Activated CD4-positive, alpha-beta memory T cell treated with anti-CD3 and anti-CD28 coated beads, Interleukin-2, amount 10 ng/mL, durations not matched to agents 7 days and 5 days (primary cell): ENCODE measurements at regions not wholly inside any gene's neighbourhood (a gene's known extent, or its start where the extent isn't known, plus 50 kb on each side); places are given as distances from the start of the nearest gene placed in this dataset.
"Not testable (repeated sequence)": the region's sequence is repeated elsewhere in the genome, so short reads cannot be mapped to it uniquely, and the experiment has no call there.

ENCODE experiments used
- CTCF ChIA-PET: fragments of 350-600 bp; sonication (Branson Sonifier 250); formaldehyde crosslinking; loops from one replicate; lab custom pipeline; 2021; ENCODE audit warnings: antibody characterized with exemption, inconsistent platforms; lab: Charles Lee
- POLR2A ChIA-PET: fragments of 350-600 bp; sonication (Branson Sonifier 250); formaldehyde crosslinking; loops from one replicate; lab custom pipeline; 2021; ENCODE audit warnings: antibody characterized with exemption; lab: Charles Lee
- DNase-seq: peaks from one replicate; pipeline ENCODE4 v3.0.0-alpha.2; 2020
- H3K27ac Mint-ChIP-seq: one replicate; pipeline ENCODE4 v1.8.0; 2021; ENCODE audit warnings: mild to moderate bottlenecking, mixed read lengths
- H3K27me3 Mint-ChIP-seq: one replicate; pipeline ENCODE4 v1.8.0; 2021; ENCODE audit warnings: mixed read lengths
- H3K36me3 Mint-ChIP-seq: one replicate; pipeline ENCODE4 v1.8.0; 2021; ENCODE audit warnings: low read depth, mixed read lengths
- H3K4me1 Mint-ChIP-seq: one replicate; pipeline ENCODE4 v1.8.0; 2021; ENCODE audit warnings: mixed read lengths
- H3K4me3 Mint-ChIP-seq: one replicate; pipeline ENCODE4 v1.8.0; 2021; ENCODE audit warnings: mild to moderate bottlenecking, mixed read lengths
- H3K9me3 Mint-ChIP-seq: one replicate; pipeline ENCODE4 v1.8.0; 2021; ENCODE audit warnings: mixed read lengths

- no peak for DNase-seq
- Mint-ChIP-seq H3K4me1 (no peaks in the 10 kb centered on the region), H3K27me3 (no peaks in the 10 kb centered on the region), H3K9me3 (peaks cover 2% of the 10 kb centered on the region), H3K27ac (no peak overlapping the region), H3K4me3 (no peak overlapping the region), H3K36me3 (no peaks in the 10 kb centered on the region)
- POLR2A ChIA-PET = no interaction called here
- CTCF ChIA-PET = no interaction called here
Observed at GRCh38 chr20:54844346-54844745, 369.0 kb downstream of the DOK5 start.

GRCh38 chr20:54843865-54844264 lies 368.5 kb downstream of the DOK5 start:
- ChIA-PET CTCF (no interaction called here), POLR2A (no interaction called here)
- H3K9me3 Mint-ChIP-seq = peaks cover 2% of the 10 kb centered on the region
- no peaks in the 10 kb centered on the region for H3K27me3 Mint-ChIP-seq
- no peaks in the 10 kb centered on the region for H3K36me3 Mint-ChIP-seq
- no peak overlapping the region for H3K4me3 Mint-ChIP-seq
- no peaks in the 10 kb centered on the region for H3K4me1 Mint-ChIP-seq
- DNase-seq = no peak
- H3K27ac Mint-ChIP-seq = no peak overlapping the region

DNA sequence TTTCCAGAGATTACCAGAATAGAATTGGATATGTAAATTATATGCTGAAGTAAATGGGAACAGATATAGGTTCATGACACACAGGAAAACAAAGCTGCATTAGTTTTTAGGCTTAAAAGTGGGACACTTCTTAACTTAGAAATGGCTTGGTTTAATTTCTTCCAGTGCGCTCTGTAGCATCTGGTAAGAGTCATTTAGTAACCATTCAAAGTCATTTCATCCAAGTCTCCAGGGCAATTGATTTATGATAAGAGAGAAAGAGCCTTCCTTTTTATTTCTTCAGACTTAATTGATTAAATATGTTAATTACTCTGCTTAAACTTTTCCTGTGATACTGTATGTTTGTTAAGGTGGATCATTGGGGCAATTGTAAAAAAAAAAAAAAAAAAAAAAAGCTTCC lies 368.0 kb downstream of the DOK5 start:
- Mint-ChIP-seq H3K36me3 (no peaks in the 10 kb centered on the region), H3K9me3 (peaks cover 2% of the 10 kb centered on the region), H3K27me3 (no peaks in the 10 kb centered on the region), H3K27ac (no peak overlapping the region), H3K4me1 (no peaks in the 10 kb centered on the region), H3K4me3 (no peak overlapping the region)
- ChIA-PET CTCF (no interaction called here), POLR2A (no interaction called here)
- no peak for DNase-seq

GRCh38 chr20:54839224-54839623 lies 363.8 kb downstream of the DOK5 start:
- ChIA-PET POLR2A (no interaction called here), CTCF (no interaction called here)
- Mint-ChIP-seq H3K9me3 (no peaks in the 10 kb centered on the region), H3K4me1 (no peaks in the 10 kb centered on the region), H3K27me3 (no peaks in the 10 kb centered on the region), H3K36me3 (no peaks in the 10 kb centered on the region), H3K4me3 (no peak overlapping the region), H3K27ac (no peak overlapping the region)
- no peak for DNase-seq

GRCh38 chr20:54837226-54837625 lies 361.8 kb downstream of the DOK5 start:
- Mint-ChIP-seq H3K27me3 (no peaks in the 10 kb centered on the region), H3K27ac (no peak overlapping the region), H3K4me3 (no peak overlapping the region), H3K36me3 (no peaks in the 10 kb centered on the region), H3K9me3 (no peaks in the 10 kb centered on the region), H3K4me1 (no peaks in the 10 kb centered on the region)
- CTCF ChIA-PET = no interaction called here
- DNase-seq = no peak
- POLR2A ChIA-PET = no interaction called here

- Mint-ChIP-seq H3K27ac (no peak overlapping the region), H3K4me3 (no peak overlapping the region), H3K4me1 (no peaks in the 10 kb centered on the region), H3K36me3 (no peaks in the 10 kb centered on the region), H3K27me3 (no peaks in the 10 kb centered on the region), H3K9me3 (no peaks in the 10 kb centered on the region)
- ChIA-PET POLR2A (no interaction called here), CTCF (no interaction called here)
- no peak for DNase-seq
Observed at GRCh38 chr20:54822386-54822785, 347.0 kb downstream of the DOK5 start.

DNA sequence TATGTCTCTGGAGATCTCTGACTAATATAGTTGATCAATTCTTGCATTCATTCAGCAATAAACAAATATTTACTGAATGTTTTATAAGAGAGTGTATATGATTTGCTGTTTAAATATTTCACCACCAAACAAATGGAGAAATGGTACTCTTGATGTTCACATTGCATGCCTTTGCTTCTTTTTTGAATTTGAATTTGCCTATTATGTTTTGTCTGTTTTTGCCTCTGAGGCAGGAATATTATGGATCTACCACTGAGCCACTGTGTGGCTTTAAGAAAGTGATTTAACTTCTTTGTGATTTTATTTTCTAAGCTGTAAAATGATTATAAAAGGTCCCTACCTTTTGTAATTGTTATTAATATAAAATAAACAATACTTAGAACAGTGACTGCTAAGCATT lies 345.0 kb downstream of the DOK5 start:
- no peak for DNase-seq
- Mint-ChIP-seq H3K4me3 (no peak overlapping the region), H3K36me3 (no peaks in the 10 kb centered on the region), H3K9me3 (no peaks in the 10 kb centered on the region), H3K27me3 (no peaks in the 10 kb centered on the region), H3K4me1 (no peaks in the 10 kb centered on the region), H3K27ac (no peak overlapping the region)
- CTCF ChIA-PET = no interaction called here
- POLR2A ChIA-PET = no interaction called here

GRCh38 chr20:54806462-54806861 lies 331.1 kb downstream of the DOK5 start:
- Mint-ChIP-seq H3K27me3 (no peaks in the 10 kb centered on the region), H3K4me3 (no peak overlapping the region), H3K9me3 (peaks cover 3% of the 10 kb centered on the region), H3K27ac (no peak overlapping the region), H3K36me3 (no peaks in the 10 kb centered on the region), H3K4me1 (no peaks in the 10 kb centered on the region)
- CTCF ChIA-PET = no interaction called here
- no peak for DNase-seq
- POLR2A ChIA-PET = no interaction called here

DNA sequence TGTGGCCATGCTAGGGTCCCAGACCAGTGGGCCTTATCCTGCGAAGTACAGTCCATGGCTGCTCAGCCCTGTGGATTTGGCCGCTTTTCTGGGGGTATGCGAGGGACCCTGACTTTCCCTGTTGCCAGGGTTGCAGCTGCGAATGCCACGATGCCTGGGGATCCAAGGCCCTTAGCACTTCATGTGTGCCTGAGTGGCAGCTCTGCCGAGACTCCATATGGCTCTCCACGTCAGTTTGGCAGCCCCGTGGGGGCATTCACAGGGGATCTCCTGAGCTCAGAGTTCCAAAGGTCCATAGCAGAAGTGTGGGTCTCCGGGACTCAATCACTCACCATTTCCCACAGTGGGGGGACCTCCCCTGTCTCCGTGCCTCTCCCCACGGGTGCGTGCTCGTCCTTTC lies 319.5 kb downstream of the DOK5 start:
- Mint-ChIP-seq H3K27ac (no peak overlapping the region), H3K4me3 (no peak overlapping the region), H3K4me1 (no peaks in the 10 kb centered on the region), H3K27me3 (no peaks in the 10 kb centered on the region), H3K9me3 (peaks cover 13% of the 10 kb centered on the region), H3K36me3 (no peaks in the 10 kb centered on the region)
- CTCF ChIA-PET = no interaction called here
- POLR2A ChIA-PET = no interaction called here
- DNase-seq = no peak

DNA sequence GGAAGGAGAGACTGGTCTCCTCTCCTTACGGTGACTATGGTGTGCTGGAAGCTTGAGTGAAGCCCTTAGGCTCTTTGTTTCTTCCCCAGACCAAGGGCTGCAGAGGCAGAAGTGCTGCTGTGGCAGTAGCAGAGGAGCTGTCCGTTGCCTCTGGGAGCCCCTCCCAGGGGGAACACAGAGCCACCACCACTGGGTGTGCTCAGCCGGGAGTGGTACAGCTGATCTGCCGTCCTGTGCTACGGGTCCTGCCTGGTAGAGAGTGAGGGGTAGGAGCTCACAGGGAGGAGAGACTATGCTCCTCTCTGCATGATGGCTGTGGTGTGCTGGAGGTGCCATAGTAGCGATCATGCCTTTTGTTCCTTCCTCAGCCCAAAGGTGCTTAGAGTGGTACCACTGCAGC lies 318.7 kb downstream of the DOK5 start:
- Mint-ChIP-seq H3K27me3 (no peaks in the 10 kb centered on the region), H3K4me1 (no peaks in the 10 kb centered on the region), H3K9me3 (peaks cover 14% of the 10 kb centered on the region), H3K36me3 (no peaks in the 10 kb centered on the region), H3K4me3 (no peak overlapping the region), H3K27ac (no peak overlapping the region)
- CTCF ChIA-PET = no interaction called here
- no peak for DNase-seq
- POLR2A ChIA-PET = no interaction called here

DNA sequence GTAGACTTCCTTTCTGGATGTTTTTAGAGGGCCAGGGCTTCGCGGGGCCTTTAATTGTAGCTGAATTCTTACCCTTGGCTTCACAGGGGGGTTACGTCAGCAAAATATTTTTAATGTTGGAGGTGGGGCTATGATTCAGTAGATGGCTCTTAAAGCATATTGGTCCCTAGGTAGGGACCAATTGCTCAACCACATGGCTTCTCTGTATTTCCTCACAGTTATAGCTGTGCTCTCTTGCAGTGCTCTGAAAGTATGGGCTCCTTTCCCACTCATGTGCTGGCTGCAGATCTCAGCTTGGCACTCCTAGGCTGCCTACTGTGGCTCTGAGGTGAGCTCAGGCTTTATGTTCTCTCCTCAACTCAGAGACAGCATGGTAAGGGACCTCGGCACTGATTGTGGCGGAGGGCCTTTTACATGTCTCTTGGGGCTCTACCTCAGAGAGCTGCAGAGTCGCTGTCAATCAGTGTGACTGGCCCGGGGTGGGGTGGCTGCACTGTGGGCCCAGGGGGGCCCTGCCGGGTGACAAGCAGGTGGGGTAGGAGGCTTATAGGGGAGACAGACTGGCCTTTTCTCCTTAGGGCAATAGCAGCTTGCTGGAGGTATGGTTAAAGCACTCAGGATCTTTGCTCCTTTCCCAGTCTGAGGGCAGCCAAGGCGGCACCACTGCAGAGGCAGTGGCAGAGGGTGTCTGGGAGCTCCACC lies 318.0 kb downstream of the DOK5 start:
- H3K4me1 Mint-ChIP-seq = no peaks in the 10 kb centered on the region
- peaks cover 17% of the 10 kb centered on the region for H3K9me3 Mint-ChIP-seq
- ChIA-PET CTCF (no interaction called here), POLR2A (no interaction called here)
- no peaks in the 10 kb centered on the region for H3K36me3 Mint-ChIP-seq
- no peak for DNase-seq
- H3K27ac Mint-ChIP-seq = no peak overlapping the region
- no peak overlapping the region for H3K4me3 Mint-ChIP-seq
- H3K27me3 Mint-ChIP-seq = no peaks in the 10 kb centered on the region

DNA sequence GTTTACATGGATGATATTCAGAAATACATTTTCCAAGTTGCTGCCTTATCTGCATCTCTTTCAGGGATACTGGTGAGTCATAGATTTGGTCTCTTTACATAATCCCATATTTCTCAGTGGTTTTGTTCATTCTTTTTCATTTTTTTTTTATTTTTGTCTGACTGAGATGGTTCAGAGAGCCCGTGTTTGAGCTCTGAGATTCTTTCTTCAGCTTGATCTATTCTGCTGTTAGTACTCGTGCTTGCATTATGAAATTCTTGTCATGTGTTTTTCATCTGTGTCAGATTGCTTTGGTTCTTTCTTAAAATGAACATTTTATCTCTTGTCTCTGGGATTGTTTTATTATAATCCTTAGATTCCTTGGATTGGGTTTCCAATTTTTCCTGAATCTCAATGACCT lies 317.3 kb downstream of the DOK5 start:
- ChIA-PET CTCF (no interaction called here), POLR2A (no interaction called here)
- H3K27me3 Mint-ChIP-seq = no peaks in the 10 kb centered on the region
- H3K4me1 Mint-ChIP-seq = no peaks in the 10 kb centered on the region
- H3K9me3 Mint-ChIP-seq = peaks cover 17% of the 10 kb centered on the region
- no peak overlapping the region for H3K4me3 Mint-ChIP-seq
- DNase-seq = no peak
- no peak overlapping the region for H3K27ac Mint-ChIP-seq
- H3K36me3 Mint-ChIP-seq = no peaks in the 10 kb centered on the region

- H3K4me3 Mint-ChIP-seq, POLR2A ChIA-PET, H3K27me3 Mint-ChIP-seq, CTCF ChIA-PET, DNase-seq, H3K4me1 Mint-ChIP-seq, H3K36me3 Mint-ChIP-seq, H3K27ac Mint-ChIP-seq: not testable (repeated sequence)
- peaks cover 15% of the 10 kb centered on the region for H3K9me3 Mint-ChIP-seq
Observed at GRCh38 chr20:54788260-54788659, 312.9 kb downstream of the DOK5 start.

DNA sequence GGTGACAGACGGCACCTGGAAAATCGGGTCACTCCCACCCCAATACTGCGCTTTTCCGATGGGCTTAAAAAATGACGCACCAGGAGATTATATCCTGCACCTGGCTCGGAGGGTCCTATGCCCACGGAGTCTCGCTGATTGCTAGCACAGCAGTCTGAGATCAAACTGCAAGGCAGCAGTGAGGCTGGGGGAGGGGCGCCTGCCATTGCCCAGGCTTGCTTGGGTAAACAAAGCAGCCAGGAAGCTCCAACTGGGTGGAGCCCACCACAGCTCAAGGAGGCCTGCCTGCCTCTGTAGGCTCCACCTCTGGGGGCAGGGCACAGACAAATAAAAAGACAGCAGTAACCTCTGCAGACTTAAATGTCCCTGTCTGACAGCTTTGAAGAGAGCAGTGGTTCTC lies 307.4 kb downstream of the DOK5 start:
- CTCF ChIA-PET, H3K27me3 Mint-ChIP-seq, H3K4me3 Mint-ChIP-seq, POLR2A ChIA-PET, H3K9me3 Mint-ChIP-seq, H3K4me1 Mint-ChIP-seq, H3K27ac Mint-ChIP-seq, H3K36me3 Mint-ChIP-seq, DNase-seq: not testable (repeated sequence)
